Lung (tissue), 11 donors: ENCODE measurements at regions not wholly inside any gene's neighbourhood (a gene's known extent, or its start where the extent isn't known, plus 50 kb on each side); places are given as distances from the start of the nearest gene placed in this dataset.

ENCODE experiments used
- ATAC-seq: fragments of 200-7000 bp; cut with Tn5 transposase; one replicate; pipeline ENCODE4 v1.9.1; 2020; ENCODE audit warnings: moderate number of reproducible peaks; ENCODE audit not compliant: insufficient read depth, low FRiP score
- DNase-seq, 3 donors: peaks; one replicate each; pipeline ENCODE4 v3.0.0-alpha.2; 2013 to 2017
- H3K27ac ChIP-seq, 2 donors: one replicate each; pipeline ENCODE4 v1.5.1; 2013; ENCODE audit warnings: mild to moderate bottlenecking in 2 of 2, moderate library complexity in 2 of 2, control low read depth in 1 of 2, inconsistent platforms in 1 of 2, low read depth in 1 of 2, low read length in 1 of 2
- H3K27me3 ChIP-seq, 3 donors: one replicate each; pipeline ENCODE4 v1.5.1; 2013; ENCODE audit warnings: low read length in 2 of 3; ENCODE audit not compliant: control insufficient read depth in 3 of 3, insufficient read depth in 3 of 3
- H3K36me3 ChIP-seq, 4 donors: one replicate each; pipeline ENCODE4 v1.5.1; 2013; ENCODE audit warnings: low read length in 4 of 4, mild to moderate bottlenecking in 1 of 4, moderate library complexity in 1 of 4; ENCODE audit not compliant: control insufficient read depth in 4 of 4, insufficient read depth in 4 of 4
- H3K4me1 ChIP-seq, 5 donors: one replicate each; pipeline ENCODE4 v1.5.1; 2013; ENCODE audit warnings: low read length in 5 of 5, mild to moderate bottlenecking in 2 of 5, moderate library complexity in 1 of 5; ENCODE audit not compliant: control insufficient read depth in 5 of 5, insufficient read depth in 5 of 5
- H3K4me3 ChIP-seq: one replicate; pipeline ENCODE4 v1.5.1; 2013; ENCODE audit warnings: mild to moderate bottlenecking, control low read depth, moderate library complexity
- H3K9ac ChIP-seq, 2 donors: one replicate each; pipeline ENCODE4 v1.5.1; 2013; ENCODE audit warnings: low read length in 2 of 2, control low read depth in 1 of 2; ENCODE audit not compliant: insufficient read depth in 1 of 2
- H3K9me3 ChIP-seq, 4 donors: one replicate each; pipeline ENCODE4 v1.5.1; 2013; ENCODE audit warnings: low read length in 3 of 4, mild to moderate bottlenecking in 1 of 4, moderate library complexity in 1 of 4; ENCODE audit not compliant: control insufficient read depth in 4 of 4, insufficient read depth in 3 of 4
- CTCF ChIP-seq: IDR thresholded peaks from 2 replicates; pipeline ENCODE4 v1.5.1; 2012; ENCODE audit warnings: mild to moderate bottlenecking; ENCODE audit errors: control extremely low read depth, extremely low read depth
- WGBS, 2 donors: extraction: QIAGEN DNeasy Blood & Tissue Kit; methylation state at CpG; one replicate each; pipeline ENCODE4 v1.1.7; 2013; 5-methylcytosine and 5-hydroxymethylcytosine counted together
- donor health status: control.
- donor health status: control.
- donor health status: Bipolar disorder and iron deficiency.
- donor health status: healthy.
- donor health status: DM: yes; HTN: yes; CAD: no.

- ATAC-seq (no peak), DNase-seq (peak; percentile 15 to 85 (median 55))
- H3K36me3 ChIP-seq, result no peaks in the 10 kb centered on the region
- no peak overlapping the region for H3K4me3 ChIP-seq
- H3K9me3 ChIP-seq, result no peaks in the 10 kb centered on the region
- H3K27me3 ChIP-seq, result no peaks in the 10 kb centered on the region
- TF ChIP-seq CTCF, result no peak
- H3K9ac ChIP-seq, result no peak overlapping the region
- no peak overlapping the region for H3K27ac ChIP-seq
- WGBS, 2 donors, result 55 to 80% methylated on average over 2 of the region's 2 CpGs
- H3K4me1 ChIP-seq, result no peaks in the 10 kb centered on the region
Measured at GRCh38 chr3:80696280-80696679, 928.5 kb upstream of the ROBO1 start.

GRCh38 chr3:80688814-80689213, 921.0 kb upstream of the ROBO1 start:
- no peak overlapping the region for H3K27ac ChIP-seq
- peaks cover 0 to 2% (median 0%) of the 10 kb centered on the region in 5 donors for H3K4me1 ChIP-seq
- ATAC-seq (no peak), DNase-seq (peak in 2 of 3 donors; percentile 50 to 62)
- no peak for TF ChIP-seq CTCF
- no peaks in the 10 kb centered on the region for H3K9me3 ChIP-seq
- H3K36me3 ChIP-seq, result no peaks in the 10 kb centered on the region
- peaks cover 0 to 2% (median 0%) of the 10 kb centered on the region in 3 donors for H3K27me3 ChIP-seq
- H3K9ac ChIP-seq, result no peak overlapping the region
- 3 to 7% methylated on average over 2 of the region's 2 CpGs for WGBS, 2 donors
- H3K4me3 ChIP-seq, result no peak overlapping the region

- H3K27me3 ChIP-seq, result no peaks in the 10 kb centered on the region
- H3K27ac ChIP-seq, result no peak overlapping the region
- no peaks in the 10 kb centered on the region for H3K36me3 ChIP-seq
- DNase-seq (no peak), ATAC-seq (no peak)
- H3K9me3 ChIP-seq, result peaks cover 0 to 2% (median 0%) of the 10 kb centered on the region in 4 donors
- H3K4me3 ChIP-seq, result no peak overlapping the region
- WGBS, 2 donors, result 69 to 77% methylated on average over 1 of the region's 1 CpG
- no peak overlapping the region for H3K9ac ChIP-seq
- H3K4me1 ChIP-seq, result no peaks in the 10 kb centered on the region
- TF ChIP-seq CTCF, result no peak
Measured at GRCh38 chr3:80682951-80683350, 915.2 kb upstream of the ROBO1 start.

- Histone ChIP-seq H3K4me1 (no peaks in the 10 kb centered on the region), H3K9ac (no peak overlapping the region), H3K27ac (no peak overlapping the region), H3K27me3 (no peaks in the 10 kb centered on the region), H3K36me3 (no peaks in the 10 kb centered on the region), H3K9me3 (peaks cover 0 to 2% (median 0%) of the 10 kb centered on the region in 4 donors), H3K4me3 (no peak overlapping the region)
- ATAC-seq, result no peak
- no peak for TF ChIP-seq CTCF
- no peak for DNase-seq
Measured at GRCh38 chr3:80682235-80682634, 914.4 kb upstream of the ROBO1 start.
